Left cardiac atrium (tissue), 4 donors: ENCODE measurements at regions not wholly inside any gene's neighbourhood (a gene's known extent, or its start where the extent isn't known, plus 50 kb on each side); places are given as distances from the start of the nearest gene placed in this dataset.

Source experiments
- ATAC-seq, 2 donors: fragments of 200-7000 bp; cut with Tn5 transposase; one replicate each; pipeline ENCODE4 v1.9.1; 2020; ENCODE audit warnings: mild to moderate bottlenecking in 2 of 2, moderate library complexity in 2 of 2
- DNase-seq: peaks from one replicate; pipeline ENCODE4 v3.0.0-alpha.2; 2020
- intact Hi-C, 2 donors: fragments of 100-400 bp; cut with DNase I; formaldehyde crosslinking; loops; one replicate each; pipeline versions ENCODE4 v1.14.1 to v1.15.1; 2022 to 2023
- donor health status: DM: no; HTN: yes; CAD: no.
- donor health status: DM: no; HTN: yes; CAD: no; lungs with severe emphysema.
- donor health status: DM: yes; HTN: yes; CAD: no.
- donor health status: Dilated cardiomyopathy.

GRCh38 chr1:29543586-29543985 lies 307.3 kb downstream of the PTPRU start:
- intact Hi-C loops: no loop called here
- ATAC-seq (no peak), DNase-seq (no peak)

- ATAC-seq (no peak), DNase-seq (no peak)
- intact Hi-C loops: no loop called here
Observed at GRCh38 chr1:29542548-29542947, 306.2 kb downstream of the PTPRU start.

DNA sequence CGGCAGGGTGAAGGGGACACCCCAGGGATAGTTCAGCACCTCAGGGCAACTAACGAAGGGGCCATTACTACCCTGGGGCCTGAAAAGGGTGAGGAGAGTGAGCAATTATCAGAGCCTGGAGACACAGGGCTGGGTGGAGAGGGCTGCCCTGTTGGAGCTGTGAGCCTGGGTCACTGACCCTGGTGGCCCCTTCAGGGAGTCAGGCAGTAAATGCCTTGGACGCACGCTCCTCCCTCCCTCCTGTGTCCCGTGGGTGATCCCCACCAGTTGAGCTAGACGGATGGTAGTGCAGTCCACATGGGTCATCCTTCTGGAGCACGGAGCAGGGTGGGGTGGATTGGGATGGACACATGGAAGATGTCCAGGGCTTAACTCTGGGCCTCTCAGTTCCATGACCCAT lies 305.3 kb downstream of the PTPRU start:
- intact Hi-C loops: no loop called here
- DNase-seq: no peak

GRCh38 chr1:29540801-29541357 lies 304.6 kb downstream of the PTPRU start:
- intact Hi-C loops: no loop called here
- no peak for ATAC-seq
- no peak for DNase-seq

More for the DNA sequence above, 305.3 kb downstream of the PTPRU start:
- no peak for ATAC-seq

- intact Hi-C loops: no loop called here
- no peak for DNase-seq
- no peak for ATAC-seq
Observed at GRCh38 chr1:29539971-29540370, 303.6 kb downstream of the PTPRU start.

DNA sequence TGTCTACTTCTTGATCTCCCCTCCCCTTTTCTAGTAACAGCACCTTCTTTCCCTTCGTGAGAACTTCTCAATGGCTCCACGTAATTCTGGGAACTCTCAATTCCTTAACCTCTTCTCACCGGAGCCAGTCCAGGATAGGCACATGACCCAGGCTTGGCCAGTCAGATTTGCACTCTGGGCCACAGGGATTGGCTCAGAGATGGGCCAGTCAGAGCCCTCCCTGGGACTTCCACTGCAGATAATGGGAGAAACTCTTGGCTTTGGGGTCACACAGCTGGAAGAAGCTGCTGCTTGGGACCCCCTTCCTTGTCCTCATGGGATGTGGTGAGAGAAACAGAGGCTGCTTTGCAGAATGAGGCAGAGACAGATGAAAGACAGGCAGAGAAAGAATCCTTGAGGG lies 302.3 kb downstream of the PTPRU start:
- intact Hi-C loops: no loop called here
- no peak for ATAC-seq
- no peak for DNase-seq

DNA sequence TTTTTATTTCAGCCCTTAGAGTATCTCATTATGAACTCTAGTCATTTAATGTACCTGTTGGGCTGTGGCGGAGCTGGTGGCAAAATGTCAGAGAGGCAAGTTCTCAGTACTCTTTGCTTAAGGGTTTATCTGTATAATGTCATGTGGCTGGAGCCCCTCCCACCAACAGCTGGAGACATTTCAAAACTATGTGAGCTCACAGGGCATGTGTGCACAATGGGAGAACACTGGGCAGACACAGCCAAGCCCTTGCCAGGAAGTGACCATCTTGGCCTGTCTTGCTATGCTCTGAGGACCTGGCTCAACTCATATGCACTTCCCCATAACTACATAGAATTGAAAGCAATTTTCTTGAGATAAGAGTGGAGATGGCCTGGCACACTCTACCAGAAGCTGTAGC lies 296.4 kb downstream of the PTPRU start:
- ATAC-seq (no peak), DNase-seq (no peak)
- intact Hi-C loops: no loop called here

DNA sequence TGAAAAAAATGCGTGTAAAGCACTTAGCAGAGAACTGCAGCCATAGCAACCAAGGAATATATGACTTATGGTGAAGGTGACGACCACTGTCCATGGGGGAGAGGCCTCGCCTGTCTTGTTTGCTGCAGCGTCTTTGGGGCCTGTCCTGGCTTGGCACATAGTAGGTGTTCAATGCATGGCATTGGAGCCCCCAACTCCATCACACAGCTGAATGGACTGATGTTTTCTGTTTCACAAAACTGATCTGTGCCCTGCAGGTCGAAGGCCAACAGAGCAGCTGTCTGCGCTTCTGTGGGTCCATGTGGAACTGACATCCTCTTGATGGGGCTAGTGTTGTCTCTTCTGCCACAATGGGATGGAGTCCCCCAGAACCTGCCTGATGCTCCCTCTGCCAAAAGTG lies 296.0 kb downstream of the PTPRU start:
- no peak for DNase-seq
- no peak for ATAC-seq
- intact Hi-C loops: no loop called here

DNA sequence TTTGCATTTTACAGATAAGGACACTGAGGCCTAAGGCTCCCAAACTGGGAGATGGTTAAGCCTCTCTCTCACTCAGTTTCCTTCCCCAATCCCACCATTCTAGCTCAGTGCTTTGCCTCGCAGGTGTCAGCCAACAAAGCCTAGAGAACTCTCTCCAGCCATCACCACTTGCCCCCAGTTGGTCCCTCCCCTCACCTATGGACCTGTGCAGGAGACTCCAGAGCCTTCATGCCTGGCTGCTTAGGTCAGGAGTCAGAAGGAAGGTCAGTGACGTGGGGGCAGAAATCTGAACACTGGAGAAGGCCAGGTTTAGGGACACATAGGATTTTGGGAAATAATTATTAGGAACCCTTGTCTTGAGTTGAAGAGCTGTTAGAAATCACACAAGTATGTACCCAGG lies 295.3 kb downstream of the PTPRU start:
- DNase-seq (no peak), ATAC-seq (no peak)
- intact Hi-C loops: no loop called here

GRCh38 chr1:29529677-29530278 lies 293.5 kb downstream of the PTPRU start:
- intact Hi-C loops: no loop called here
- DNase-seq (no peak), ATAC-seq (no peak)

DNA sequence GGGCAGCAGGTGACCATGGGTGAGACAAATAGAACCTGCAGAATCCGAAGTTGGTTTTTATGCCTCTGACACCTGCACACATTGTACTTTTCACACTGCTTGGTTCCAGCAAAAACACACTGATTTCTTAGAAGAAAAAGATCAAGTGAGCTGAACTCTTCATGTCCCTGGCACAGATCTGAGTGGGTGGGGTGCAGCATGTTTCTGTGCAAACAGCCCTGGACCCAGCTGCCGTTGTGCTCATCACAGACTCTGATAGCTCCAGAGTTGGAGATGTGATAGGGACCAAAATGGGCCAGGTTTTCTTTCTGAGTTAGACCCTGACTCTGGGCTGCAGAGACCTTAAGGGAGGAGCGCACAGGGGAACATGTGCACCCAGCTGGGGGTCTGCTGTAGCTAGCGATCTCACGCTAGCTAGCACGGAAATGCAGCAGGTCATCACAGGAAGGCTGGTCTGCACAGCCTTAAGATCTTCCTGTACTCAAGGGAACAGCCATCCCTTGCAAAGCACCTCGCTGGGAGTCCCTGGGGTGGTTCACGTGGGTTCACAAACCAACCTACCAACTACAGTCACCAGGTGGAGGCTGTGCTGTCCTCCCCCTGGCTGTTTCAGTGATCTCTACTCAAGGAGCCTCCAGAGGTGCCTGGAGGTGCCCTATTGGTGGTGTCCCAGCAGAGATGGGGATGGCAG lies 291.1 kb downstream of the PTPRU start:
- no peak for DNase-seq
- no peak for ATAC-seq

DNA sequence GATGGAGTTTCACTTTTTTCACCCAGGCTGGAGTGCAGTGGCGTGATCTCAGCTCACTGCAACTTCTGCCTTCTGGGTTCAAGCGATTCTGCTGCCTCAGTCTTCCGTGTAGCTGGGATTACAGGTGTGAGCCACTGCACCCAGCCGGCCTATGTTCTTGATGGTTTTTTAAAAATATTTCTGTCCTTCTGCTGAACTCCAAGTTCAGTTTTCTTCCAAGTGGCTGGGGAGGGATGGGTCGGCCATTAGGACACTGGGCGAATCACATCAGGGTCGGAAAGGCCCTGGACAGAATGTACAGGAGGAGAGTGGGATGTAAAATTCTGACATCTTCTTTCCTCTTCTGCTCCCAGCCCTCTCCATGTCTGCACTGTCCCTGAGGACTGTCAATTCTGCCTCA lies 289.6 kb downstream of the PTPRU start:
- intact Hi-C loops: no loop called here
- ATAC-seq: no peak
- no peak for DNase-seq

More for the DNA sequence above, 291.1 kb downstream of the PTPRU start:
- intact Hi-C loops: no loop called here

DNA sequence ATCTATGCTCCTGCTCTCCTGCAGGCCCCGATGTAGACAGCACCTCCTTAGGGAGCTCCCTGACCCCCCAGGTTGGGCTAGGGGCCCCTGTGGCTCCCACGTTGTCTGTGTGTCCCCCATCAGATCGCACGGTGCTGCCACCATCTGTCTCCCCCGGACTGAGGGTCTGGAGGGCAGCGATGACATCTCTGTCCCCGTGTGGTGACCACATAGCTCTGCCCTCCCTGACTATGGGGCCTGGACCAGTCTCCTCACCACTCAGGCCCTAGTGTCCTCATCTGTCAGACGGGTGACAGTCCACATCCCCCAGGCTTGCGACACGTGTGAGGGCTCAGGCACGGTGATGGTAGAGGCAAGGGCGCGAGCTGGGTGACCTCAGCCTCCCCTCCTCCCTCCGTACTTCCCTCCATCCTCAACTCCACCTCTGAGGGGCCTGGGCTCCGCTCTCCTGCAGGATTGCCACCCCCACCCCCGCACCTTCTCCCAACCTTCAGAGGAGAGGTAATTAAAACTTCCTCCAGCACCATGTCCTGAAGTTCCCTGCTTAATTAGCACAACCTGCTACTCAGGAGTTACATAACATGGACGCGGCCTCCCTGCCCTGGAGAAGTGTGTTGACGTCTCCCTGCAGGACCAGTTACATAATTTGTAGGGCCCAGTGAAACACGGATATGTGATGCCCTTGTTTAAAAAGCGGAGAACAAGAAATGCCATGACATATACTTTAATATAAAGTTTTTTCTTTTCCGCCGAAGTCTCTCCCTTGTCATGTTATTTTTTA lies 288.2 kb downstream of the PTPRU start:
- ATAC-seq (no peak), DNase-seq (no peak)
- intact Hi-C loops: no loop called here

GRCh38 chr1:29523576-29523975 lies 287.3 kb downstream of the PTPRU start:
- no peak for ATAC-seq
- intact Hi-C loops: no loop called here
- DNase-seq: no peak

- no peak for DNase-seq
- no peak for ATAC-seq
- intact Hi-C loops: no loop called here
Observed at GRCh38 chr1:29523136-29523535, 286.8 kb downstream of the PTPRU start.

GRCh38 chr1:29521811-29522580 lies 285.7 kb downstream of the PTPRU start:
- intact Hi-C loops: no loop called here
- ATAC-seq (no peak), DNase-seq (no peak)

DNA sequence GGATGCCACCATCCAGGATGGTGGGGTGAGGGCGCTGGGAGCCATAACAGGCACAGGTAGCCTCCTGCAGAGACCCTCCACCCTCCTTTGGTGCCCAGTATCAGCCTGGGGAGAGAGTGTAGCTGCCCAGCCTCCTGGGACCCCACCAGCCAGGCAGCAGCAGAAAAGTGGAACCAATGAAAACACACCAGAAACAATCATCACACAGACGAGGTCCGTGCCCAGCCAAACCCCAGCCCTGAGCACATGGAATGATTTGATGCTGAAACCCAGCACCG lies 285.1 kb downstream of the PTPRU start:
- no peak for ATAC-seq
- intact Hi-C loops: no loop called here

GRCh38 chr1:29520571-29521437 lies 284.5 kb downstream of the PTPRU start:
- no peak for ATAC-seq
- intact Hi-C loops: no loop called here
- DNase-seq: no peak

More for the DNA sequence above, 285.1 kb downstream of the PTPRU start:
- DNase-seq: no peak

DNA sequence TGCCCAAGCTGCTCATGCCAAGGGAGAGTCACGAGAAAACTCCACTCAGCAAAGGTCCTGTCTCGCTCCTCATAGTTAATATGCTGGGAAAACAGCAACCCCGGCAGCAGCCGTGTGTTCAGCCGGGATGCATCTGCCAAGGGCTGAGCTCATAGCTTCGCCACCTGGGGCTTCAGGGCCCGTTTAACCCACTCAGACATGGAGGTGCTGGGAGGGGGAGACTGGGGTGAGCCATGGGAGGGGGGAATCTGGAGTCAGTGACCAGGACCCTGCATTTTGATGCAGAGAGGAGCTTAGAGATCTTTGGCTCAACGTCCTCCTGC lies 283.4 kb downstream of the PTPRU start:
- DNase-seq (no peak), ATAC-seq (no peak)
- intact Hi-C loops: no loop called here
